ENCODE measurements at regions not wholly inside any gene's neighbourhood (a gene's known extent, or its start where the extent isn't known, plus 50 kb on each side); places are given as distances from the start of the nearest gene placed in this dataset.

GRCh38 chr4:55018978-55019377 lies 106.4 kb downstream of the KDR start:
- peaks cover 23% of the 10 kb centered on the region for H3K4me1 Mint-ChIP-seq (ENCODE audit: low read depth, unreplicated experiment)
- DNase-seq: no peak
- H3K27me3 Mint-ChIP-seq (ENCODE audit: unreplicated experiment): peaks cover 4% of the 10 kb centered on the region
- H3K9me3 Mint-ChIP-seq (ENCODE audit: unreplicated experiment): peaks cover 5% of the 10 kb centered on the region
- H3K4me3 Mint-ChIP-seq (ENCODE audit: unreplicated experiment): no peak overlapping the region
- no peaks in the 10 kb centered on the region for H3K36me3 Mint-ChIP-seq (ENCODE audit: unreplicated experiment)
- H3K27ac Mint-ChIP-seq (ENCODE audit: unreplicated experiment): no peak overlapping the region
- no peak for TF ChIP-seq CTCF (IDR thresholded peaks at IDR 0.05; ENCODE audit: partially characterized antibody, unreplicated experiment)

GRCh38 chr4:55018521-55018920 lies 106.9 kb downstream of the KDR start:
- peaks cover 4% of the 10 kb centered on the region for H3K27me3 Mint-ChIP-seq (ENCODE audit: unreplicated experiment)
- H3K4me1 Mint-ChIP-seq (ENCODE audit: low read depth, unreplicated experiment): peaks cover 27% of the 10 kb centered on the region
- H3K4me3 Mint-ChIP-seq (ENCODE audit: unreplicated experiment): no peak overlapping the region
- no peak for DNase-seq
- no peak overlapping the region for H3K27ac Mint-ChIP-seq (ENCODE audit: unreplicated experiment)
- TF ChIP-seq CTCF (IDR thresholded peaks at IDR 0.05; ENCODE audit: partially characterized antibody, unreplicated experiment): no peak
- no peaks in the 10 kb centered on the region for H3K36me3 Mint-ChIP-seq (ENCODE audit: unreplicated experiment)
- peaks cover 5% of the 10 kb centered on the region for H3K9me3 Mint-ChIP-seq (ENCODE audit: unreplicated experiment)

- no peak for DNase-seq
- no peak for TF ChIP-seq CTCF (IDR thresholded peaks at IDR 0.05; ENCODE audit: partially characterized antibody, unreplicated experiment)
- Mint-ChIP-seq H3K36me3 (ENCODE audit: unreplicated experiment) (no peaks in the 10 kb centered on the region), H3K27me3 (ENCODE audit: unreplicated experiment) (peaks cover 4% of the 10 kb centered on the region), H3K4me3 (ENCODE audit: unreplicated experiment) (no peak overlapping the region), H3K4me1 (ENCODE audit: low read depth, unreplicated experiment) (peaks cover 28% of the 10 kb centered on the region), H3K27ac (ENCODE audit: unreplicated experiment) (no peak overlapping the region), H3K9me3 (ENCODE audit: unreplicated experiment) (peaks cover 5% of the 10 kb centered on the region)
Observed at GRCh38 chr4:55017406-55017805, 108.0 kb downstream of the KDR start.

- Mint-ChIP-seq H3K27ac (ENCODE audit: unreplicated experiment) (no peak overlapping the region), H3K27me3 (ENCODE audit: unreplicated experiment) (peaks cover 6% of the 10 kb centered on the region), H3K4me1 (ENCODE audit: low read depth, unreplicated experiment) (peaks cover 28% of the 10 kb centered on the region), H3K36me3 (ENCODE audit: unreplicated experiment) (no peaks in the 10 kb centered on the region), H3K9me3 (ENCODE audit: unreplicated experiment) (peaks cover 5% of the 10 kb centered on the region), H3K4me3 (ENCODE audit: unreplicated experiment) (no peak overlapping the region)
- no peak for DNase-seq
- no peak for TF ChIP-seq CTCF (IDR thresholded peaks at IDR 0.05; ENCODE audit: partially characterized antibody, unreplicated experiment)
Observed at GRCh38 chr4:55016131-55016530, 109.3 kb downstream of the KDR start.

GRCh38 chr4:55014876-55015275 lies 110.5 kb downstream of the KDR start:
- Mint-ChIP-seq H3K4me1 (ENCODE audit: low read depth, unreplicated experiment) (peaks cover 27% of the 10 kb centered on the region), H3K4me3 (ENCODE audit: unreplicated experiment) (no peak overlapping the region), H3K27me3 (ENCODE audit: unreplicated experiment) (peaks cover 8% of the 10 kb centered on the region), H3K27ac (ENCODE audit: unreplicated experiment) (peak overlapping the region; percentile 50), H3K9me3 (ENCODE audit: unreplicated experiment) (peaks cover 5% of the 10 kb centered on the region), H3K36me3 (ENCODE audit: unreplicated experiment) (no peaks in the 10 kb centered on the region)
- no peak for TF ChIP-seq CTCF (IDR thresholded peaks at IDR 0.05; ENCODE audit: partially characterized antibody, unreplicated experiment)
- peak; percentile 61 for DNase-seq

All from glutamatergic neuron (in vitro differentiated cells).